Tibial nerve (tissue), 4 donors: ENCODE measurements at regions not wholly inside any gene's neighbourhood (a gene's known extent, or its start where the extent isn't known, plus 50 kb on each side); places are given as distances from the start of the nearest gene placed in this dataset.

Experiments used
- CTCF ChIP-seq, 5 experiments: fragments of 200-600 bp in 3 of 5; fragments of 450-650 bp in 2 of 5; sonication (generic) in 3 of 5; IDR thresholded peaks; one replicate each; pipeline ENCODE4 v1.5.1; 2016 to 2019; ENCODE audit warnings: antibody characterized with exemption in 5 of 5, mild to moderate bottlenecking in 3 of 5, moderate library complexity in 2 of 5
- EP300 ChIP-seq, 2 donors: sonication (generic); formaldehyde crosslinking; IDR thresholded peaks; one replicate each; pipeline ENCODE4 v1.6.1; 2017; ENCODE audit warnings: antibody characterized with exemption in 2 of 2, mild to moderate bottlenecking in 1 of 2

DNA sequence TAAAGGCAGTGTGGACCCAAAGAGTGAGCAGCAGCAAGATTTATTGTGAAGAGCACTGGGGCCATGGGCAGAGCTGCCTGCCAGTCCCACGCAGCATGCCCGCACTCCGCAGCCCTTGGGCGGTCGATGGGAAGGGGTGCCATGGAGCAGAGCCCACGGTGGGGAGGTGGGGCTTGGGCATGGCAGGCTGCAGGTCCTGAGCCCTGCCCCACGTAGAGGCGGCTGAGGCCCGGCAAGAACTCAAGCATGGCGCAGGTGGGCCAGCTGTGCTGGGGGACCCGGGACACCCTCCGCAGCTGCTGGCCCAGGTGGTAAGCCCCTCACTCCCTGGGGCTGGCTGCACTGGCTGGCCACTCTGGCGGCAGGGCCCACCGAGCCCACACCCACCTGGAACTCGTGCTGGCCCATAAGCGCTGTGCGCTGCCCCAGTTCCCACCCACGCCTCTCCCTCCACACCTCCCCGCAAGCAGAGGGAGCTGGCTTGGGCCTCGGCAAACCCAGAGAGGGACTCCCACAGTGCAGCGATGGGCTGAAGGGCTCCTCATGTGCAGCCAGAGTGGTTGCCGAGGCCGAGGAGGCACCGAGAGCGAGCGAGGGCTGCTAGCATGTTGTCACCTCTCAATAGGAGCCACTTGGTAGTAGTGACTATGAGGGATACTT is 1218.8 kb upstream of the EPHA6 start:
- TF ChIP-seq EP300 (IDR thresholded peaks at IDR 0.05) (no peak), CTCF (IDR thresholded peaks at IDR 0.05) (no peak)
